Transverse colon (tissue), 4 donors: ENCODE measurements at regions not wholly inside any gene's neighbourhood (a gene's known extent, or its start where the extent isn't known, plus 50 kb on each side); places are given as distances from the start of the nearest gene placed in this dataset.

Source experiments
- DNase-seq: peaks from one replicate; pipeline ENCODE4 v3.0.0-alpha.2; 2019
- H3K27ac ChIP-seq, 4 donors: fragments of 200-600 bp; sonication (generic); 2 replicates each; pipeline ENCODE4 v1.5.1; 2016 to 2018; ENCODE audit warnings: inconsistent platforms in 4 of 4
- H3K27me3 ChIP-seq: fragments of 200-600 bp; sonication (generic); 2 replicates; pipeline ENCODE4 v1.5.1; 2017; ENCODE audit warnings: inconsistent platforms
- H3K36me3 ChIP-seq, 4 donors: fragments of 200-600 bp; sonication (generic); 2 replicates each; pipeline ENCODE4 v1.5.1; 2017 to 2019; ENCODE audit warnings: inconsistent platforms in 4 of 4
- H3K4me1 ChIP-seq, 4 donors: fragments of 200-600 bp; sonication (generic); 2 replicates each; pipeline ENCODE4 v1.5.1; 2017 to 2020; ENCODE audit warnings: inconsistent platforms in 4 of 4
- H3K4me3 ChIP-seq, 4 donors: fragments of 200-600 bp; sonication (generic); 1 replicate in 1 of 4; 2 replicates in 3 of 4; pipeline versions ENCODE4 v1.5.1 to v1.6.1; 2017 to 2019; ENCODE audit warnings: inconsistent platforms in 4 of 4
- H3K9me3 ChIP-seq, 2 donors: fragments of 200-600 bp; sonication (generic); 2 replicates each; pipeline ENCODE4 v1.5.1; 2017 to 2019; ENCODE audit warnings: inconsistent platforms in 2 of 2
- EP300 ChIP-seq: sonication (generic); formaldehyde crosslinking; IDR thresholded peaks from one replicate; pipeline ENCODE4 v1.6.1; 2017; ENCODE audit warnings: antibody characterized with exemption, low read depth
- POLR2A ChIP-seq: fragments of 450-650 bp; IDR thresholded peaks from one replicate; pipeline ENCODE4 v1.6.1; 2016; ENCODE audit warnings: antibody characterized with exemption, mild to moderate bottlenecking, moderate library complexity
- POLR2AphosphoS5 ChIP-seq, 3 donors: sonication (generic); formaldehyde crosslinking; IDR thresholded peaks; one replicate each; pipeline ENCODE4 v1.6.1; 2016; ENCODE audit warnings: antibody characterized with exemption in 3 of 3
- WGBS, 2 donors: methylation state at CpG; one replicate each; pipeline ENCODE4 v1.1.5; 2018; ENCODE audit warnings: low coverage in 1 of 2; 5-methylcytosine and 5-hydroxymethylcytosine counted together
- in situ Hi-C, 4 donors: fragments of 200-750 bp; cut with MboI; loops; one replicate each; pipeline versions ENCODE4 v1.15.0 to v1.15.1; 2017; ENCODE audit warnings: low sequenced_read_pairs in 3 of 4, low pct_ligation_motif_present in 1 of 4, low pct_unique_long_range_greater_than_20kb in 1 of 4
- intact Hi-C: fragments of 100-400 bp; cut with DNase I; formaldehyde crosslinking; loops from one replicate; pipeline ENCODE4 v1.15.1; 2023; ENCODE audit warnings: low total_unique reads
- TF ChIP-seq, protein P1 (sequence below), 5 experiments: fragments of 200-600 bp in 3 of 5; fragments of 450-650 bp in 2 of 5; sonication (generic) in 3 of 5; IDR thresholded peaks; 1 replicate in 2 of 5; 2 replicates in 3 of 5; pipeline ENCODE4 v1.5.1; 2016 to 2017; ENCODE audit warnings: antibody characterized with exemption in 5 of 5, inconsistent platforms in 3 of 5, mild to moderate bottlenecking in 2 of 5, moderate library complexity in 1 of 5

DNA sequence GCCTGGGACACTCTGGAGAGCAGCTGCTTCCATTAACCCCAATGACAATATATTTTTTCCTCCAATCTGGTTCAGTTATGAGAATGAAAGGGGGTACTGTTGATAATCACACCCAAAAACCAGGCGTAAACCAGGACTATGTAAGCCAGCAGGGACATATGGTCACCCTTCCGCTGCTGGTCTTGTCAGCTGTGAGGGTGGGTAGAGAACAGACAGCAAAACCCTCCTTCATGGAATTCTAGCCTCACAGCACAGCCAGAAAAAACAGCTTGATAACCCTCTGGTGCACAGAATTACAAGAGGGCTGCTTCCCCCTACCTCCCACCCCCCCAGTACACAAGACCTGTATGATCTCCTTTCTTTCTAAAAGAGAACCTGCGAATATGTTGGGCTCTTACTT is 368.8 kb upstream of the ZMIZ1 start:
- H3K4me1 ChIP-seq: peaks cover 0 to 3% (median 0%) of the 10 kb centered on the region in 4 donors
- DNase-seq: no peak
- H3K27ac ChIP-seq: no peak overlapping the region
- no peaks in the 10 kb centered on the region for H3K9me3 ChIP-seq
- TF ChIP-seq POLR2AphosphoS5 (IDR thresholded peaks at IDR 0.05) (no peak), EP300 (no peak), POLR2A (no peak)
- TF ChIP-seq, protein P1, sequence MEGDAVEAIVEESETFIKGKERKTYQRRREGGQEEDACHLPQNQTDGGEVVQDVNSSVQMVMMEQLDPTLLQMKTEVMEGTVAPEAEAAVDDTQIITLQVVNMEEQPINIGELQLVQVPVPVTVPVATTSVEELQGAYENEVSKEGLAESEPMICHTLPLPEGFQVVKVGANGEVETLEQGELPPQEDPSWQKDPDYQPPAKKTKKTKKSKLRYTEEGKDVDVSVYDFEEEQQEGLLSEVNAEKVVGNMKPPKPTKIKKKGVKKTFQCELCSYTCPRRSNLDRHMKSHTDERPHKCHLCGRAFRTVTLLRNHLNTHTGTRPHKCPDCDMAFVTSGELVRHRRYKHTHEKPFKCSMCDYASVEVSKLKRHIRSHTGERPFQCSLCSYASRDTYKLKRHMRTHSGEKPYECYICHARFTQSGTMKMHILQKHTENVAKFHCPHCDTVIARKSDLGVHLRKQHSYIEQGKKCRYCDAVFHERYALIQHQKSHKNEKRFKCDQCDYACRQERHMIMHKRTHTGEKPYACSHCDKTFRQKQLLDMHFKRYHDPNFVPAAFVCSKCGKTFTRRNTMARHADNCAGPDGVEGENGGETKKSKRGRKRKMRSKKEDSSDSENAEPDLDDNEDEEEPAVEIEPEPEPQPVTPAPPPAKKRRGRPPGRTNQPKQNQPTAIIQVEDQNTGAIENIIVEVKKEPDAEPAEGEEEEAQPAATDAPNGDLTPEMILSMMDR (IDR thresholded peaks at IDR 0.05): no peak
- no peak overlapping the region for H3K4me3 ChIP-seq
- in situ Hi-C loops (no loop called here), intact Hi-C loops (no loop called here)
- WGBS, 2 donors: 96 to 100% methylated on average over 1 to 3 of the region's 3 CpGs
- no peaks in the 10 kb centered on the region for H3K27me3 ChIP-seq
- H3K36me3 ChIP-seq: no peaks in the 10 kb centered on the region

DNA sequence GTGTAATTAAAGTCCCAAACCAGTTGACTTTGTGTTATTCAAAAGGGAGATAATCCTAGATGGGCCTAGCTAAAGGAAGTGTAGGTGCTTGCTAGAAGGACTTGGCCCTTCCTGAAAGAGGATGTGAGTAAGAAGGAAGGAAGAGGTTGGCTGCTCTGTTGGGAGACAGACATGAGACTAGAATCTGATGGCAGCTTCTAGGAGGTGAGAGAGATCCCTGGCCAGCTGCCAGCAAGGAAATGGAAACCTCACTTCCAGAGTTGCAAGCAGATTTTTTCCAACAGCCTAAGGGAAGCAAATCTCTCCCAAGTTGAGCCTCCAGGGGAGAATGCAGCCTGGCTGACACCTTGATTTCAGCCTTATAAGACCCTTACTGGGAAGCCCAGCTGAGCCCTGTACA is 368.4 kb upstream of the ZMIZ1 start:
- Histone ChIP-seq H3K36me3 (no peaks in the 10 kb centered on the region), H3K27me3 (no peaks in the 10 kb centered on the region), H3K27ac (no peak overlapping the region), H3K4me1 (peaks cover 0 to 3% (median 0%) of the 10 kb centered on the region in 4 donors), H3K9me3 (no peaks in the 10 kb centered on the region), H3K4me3 (no peak overlapping the region)
- peak; percentile 22 for DNase-seq
- in situ Hi-C loops: no loop called here
- TF ChIP-seq, protein P1 (IDR thresholded peaks at IDR 0.05): no peak
- TF ChIP-seq POLR2AphosphoS5 (IDR thresholded peaks at IDR 0.05) (no peak), EP300 (no peak), POLR2A (no peak)
- intact Hi-C loops: no loop called here

DNA sequence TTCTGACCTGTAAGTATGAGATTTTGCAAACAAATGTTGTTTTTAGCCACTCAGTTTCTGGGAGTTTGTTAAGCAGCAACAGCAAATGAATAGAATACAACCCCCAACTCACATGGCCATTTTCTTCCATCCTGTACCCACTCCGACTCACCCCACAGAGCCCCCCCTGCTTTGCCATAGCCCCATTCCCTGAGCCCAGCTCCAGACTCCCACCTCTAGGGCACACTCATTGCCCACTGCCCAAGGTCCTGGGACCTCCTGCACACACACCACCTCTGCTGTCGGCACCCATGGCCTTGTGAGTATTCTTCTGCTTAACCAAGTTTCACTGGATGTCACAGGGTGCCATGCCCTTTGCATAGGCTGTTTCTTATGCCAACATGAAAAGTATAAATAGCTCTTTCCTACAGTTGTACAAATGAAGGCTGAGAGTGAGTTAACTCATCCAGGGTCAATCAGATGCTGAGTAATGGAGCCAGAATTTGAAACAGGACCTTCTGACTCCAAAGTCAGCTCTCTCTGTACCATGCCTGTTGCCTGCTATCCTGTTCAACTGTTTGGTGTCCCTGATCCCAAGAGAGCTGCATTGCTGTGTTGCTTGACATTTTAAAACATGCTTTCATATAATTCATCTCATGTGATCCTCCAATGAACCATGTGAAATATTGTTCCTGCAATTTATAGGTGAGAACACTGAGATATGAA is 367.8 kb upstream of the ZMIZ1 start:
- Histone ChIP-seq H3K9me3 (no peaks in the 10 kb centered on the region), H3K27me3 (no peaks in the 10 kb centered on the region), H3K4me1 (peaks cover 0 to 3% (median 0%) of the 10 kb centered on the region in 4 donors), H3K4me3 (no peak overlapping the region), H3K27ac (no peak overlapping the region), H3K36me3 (no peaks in the 10 kb centered on the region)
- DNase-seq: no peak
- WGBS, 2 donors: 90% methylated on average over 2 of the region's 2 CpGs; no CpG with 5 or more reads in 1 of the 2 donors
- in situ Hi-C loops: no loop called here
- intact Hi-C loops: no loop called here
- TF ChIP-seq, protein P1 (IDR thresholded peaks at IDR 0.05): no peak
- TF ChIP-seq POLR2A: no peak

DNA sequence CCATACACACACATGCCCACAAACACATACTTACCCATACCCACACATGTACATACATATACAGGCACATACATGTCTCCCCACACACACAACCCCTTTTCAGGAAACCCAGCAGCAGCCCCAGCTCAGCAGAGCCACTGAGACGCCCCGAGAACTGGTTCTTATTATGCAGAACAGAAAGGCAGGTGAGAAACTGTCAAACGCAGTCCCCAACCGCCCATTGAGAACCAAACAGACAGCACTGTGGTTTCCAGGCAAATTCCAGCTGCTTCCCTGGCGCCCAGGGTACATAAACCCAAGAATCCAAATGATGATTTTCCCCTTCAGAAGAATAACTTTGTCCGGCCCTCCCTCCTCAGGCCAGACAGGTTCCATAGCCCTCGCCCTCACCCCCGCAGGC is 366.6 kb upstream of the ZMIZ1 start:
- 96% methylated on average over 8 of the region's 8 CpGs; no CpG with 5 or more reads in 1 of the 2 donors for WGBS, 2 donors
- no peak overlapping the region for H3K4me3 ChIP-seq
- H3K36me3 ChIP-seq: no peaks in the 10 kb centered on the region
- H3K4me1 ChIP-seq: peaks cover 0 to 3% (median 0%) of the 10 kb centered on the region in 4 donors
- H3K9me3 ChIP-seq: no peaks in the 10 kb centered on the region
- TF ChIP-seq EP300 (no peak), POLR2AphosphoS5 (IDR thresholded peaks at IDR 0.05) (no peak), POLR2A (no peak)
- TF ChIP-seq, protein P1 (IDR thresholded peaks at IDR 0.05): no peak
- intact Hi-C loops: no loop called here
- no peak overlapping the region for H3K27ac ChIP-seq
- no peaks in the 10 kb centered on the region for H3K27me3 ChIP-seq
- no peak for DNase-seq
- in situ Hi-C loops: no loop called here
